Heart right ventricle (tissue), 16 donors: ENCODE measurements at regions not wholly inside any gene's neighbourhood (a gene's known extent, or its start where the extent isn't known, plus 50 kb on each side); places are given as distances from the start of the nearest gene placed in this dataset.

Experiments
- ATAC-seq, 8 donors: fragments of 200-7000 bp; cut with Tn5 transposase; one replicate each; pipeline ENCODE4 v1.9.1; 2020; ENCODE audit warnings: mild to moderate bottlenecking in 8 of 8, moderate library complexity in 8 of 8, moderate number of reproducible peaks in 1 of 8
- DNase-seq, 2 donors: peaks; one replicate each; pipeline ENCODE4 v3.0.0-alpha.2; 2020
- H3K27ac ChIP-seq, 10 donors: fragments of 200-600 bp; sonication (generic) in 2 of 10; one replicate each; pipeline versions ENCODE4 v1.5.0 to v1.8.0; 2020 to 2022; ENCODE audit warnings: mild to moderate bottlenecking in 3 of 10
- H3K27me3 ChIP-seq, 7 donors: fragments of 200-600 bp; one replicate each; pipeline ENCODE4 v1.8.0; 2021 to 2022; ENCODE audit warnings: mild to moderate bottlenecking in 2 of 7
- H3K36me3 ChIP-seq, 9 donors: fragments of 200-600 bp; sonication (generic) in 1 of 9; one replicate each; pipeline versions ENCODE4 v1.5.0 to v1.8.0; 2020 to 2022; ENCODE audit warnings: mild to moderate bottlenecking in 2 of 9
- H3K4me1 ChIP-seq, 9 donors: fragments of 200-600 bp; sonication (generic) in 1 of 9; one replicate each; pipeline versions ENCODE4 v1.5.0 to v1.8.0; 2020 to 2022; ENCODE audit warnings: mild to moderate bottlenecking in 4 of 9
- H3K4me3 ChIP-seq, 10 donors: fragments of 200-600 bp; sonication (generic) in 2 of 10; one replicate each; pipeline versions ENCODE4 v1.5.0 to v1.8.0; 2020 to 2022; ENCODE audit warnings: mild to moderate bottlenecking in 7 of 10, moderate library complexity in 2 of 10
- H3K9me3 ChIP-seq, 11 donors: fragments of 200-600 bp in 10 of 11; sonication (generic) in 2 of 11; one replicate each; pipeline versions ENCODE4 v1.5.0 to v1.8.0; 2013 to 2022; ENCODE audit warnings: mild to moderate bottlenecking in 2 of 11, control low read depth in 1 of 11, moderate library complexity in 1 of 11
- CTCF ChIP-seq, 9 donors: fragments of 200-600 bp; sonication (generic) in 2 of 9; IDR thresholded peaks; one replicate each; pipeline versions ENCODE4 v1.5.0 to v1.8.0; 2021 to 2022; ENCODE audit warnings: antibody characterized with exemption in 9 of 9, mild to moderate bottlenecking in 5 of 9, moderate library complexity in 1 of 9
- WGBS, 2 donors: extraction: QIAGEN DNeasy Blood & Tissue Kit; methylation state at CpG; one replicate each; pipeline ENCODE4 v1.1.7; 2013; ENCODE audit warnings: inconsistent platforms in 1 of 2; 5-methylcytosine and 5-hydroxymethylcytosine counted together
- intact Hi-C, 10 donors: fragments of 100-400 bp; cut with DNase I; formaldehyde crosslinking; loops; one replicate each; pipeline versions ENCODE4 v1.11.1 to v1.14.2; 2022
- donor health status: Arrhythmogenic right ventricular cardiomyopathy.
- donor health status: ischemic (EF 13 %, LVEDD 7.1; RV severe dilation, severe dysfunction).
- donor health status: healthy with polysubstance abuse.
- donor health status: DM: no; HTN: yes; CAD: no.
- donor health status: DM: no; HTN: no; CAD: no.
- donor health status: ischemic (EF 25% LVEDD 6.9; RV normal size, moderate dysfunction).
- donor health status: ischemic (EF 25% LVEDD 5.7; RV mildly dilated, moderate dysfunction).
- donor health status: healthy.
- donor health status: DM: yes; HTN: yes; CAD: no.
- donor health status: Ischemic cardiomyopathy.
- donor health status: ischemic (EF 35%, LVEDD 5.7; RV mildly dilated, moderate dysfunction).
- donor health status: nonischemic (EF 11% LVEDD 7.7; RV severe dilation, severe dysfunction).
- donor health status: DM: yes; HTN: yes; CAD: no.
- donor health status: PGD.
- donor health status: ischemic (EF 29% LVEDD 5.4; RV normal size, mild dysfunction).
- donor health status: nonischemic (EF 23%, LVEDD 6.1; RV moderate dilation, normal function).

- Histone ChIP-seq H3K36me3 (no peaks in the 10 kb centered on the region), H3K9me3 (no peaks in the 10 kb centered on the region), H3K27me3 (no peaks in the 10 kb centered on the region), H3K27ac (no peak overlapping the region), H3K4me3 (no peak overlapping the region), H3K4me1 (no peaks in the 10 kb centered on the region)
- intact Hi-C loops: no loop called here
- no peak for DNase-seq
- no peak for TF ChIP-seq CTCF (IDR thresholded peaks at IDR 0.05)
- no peak for ATAC-seq
- 80 to 83% methylated on average over 1 of the region's 1 CpG for WGBS, 2 donors
Measured at GRCh38 chrY:19391922-19392321, 352.6 kb downstream of the KDM5D start.

- ATAC-seq (no peak), DNase-seq (no peak)
- no peak for TF ChIP-seq CTCF (IDR thresholded peaks at IDR 0.05)
- WGBS, 2 donors: 55 to 57% methylated on average over 2 of the region's 2 CpGs
- intact Hi-C loops: no loop called here
- no peaks in the 10 kb centered on the region for H3K4me1 ChIP-seq
- H3K9me3 ChIP-seq: no peaks in the 10 kb centered on the region
- H3K36me3 ChIP-seq: no peaks in the 10 kb centered on the region
- H3K27me3 ChIP-seq: no peaks in the 10 kb centered on the region
- no peak overlapping the region for H3K27ac ChIP-seq
- H3K4me3 ChIP-seq: no peak overlapping the region
Measured at GRCh38 chrY:19365321-19365720, 379.2 kb downstream of the KDM5D start.

- H3K27me3 ChIP-seq: no peaks in the 10 kb centered on the region
- no peaks in the 10 kb centered on the region for H3K4me1 ChIP-seq
- no peak for TF ChIP-seq CTCF (IDR thresholded peaks at IDR 0.05)
- H3K9me3 ChIP-seq: no peaks in the 10 kb centered on the region
- WGBS, 2 donors: 74 to 78% methylated on average over 1 of the region's 1 CpG
- no peak overlapping the region for H3K27ac ChIP-seq
- H3K4me3 ChIP-seq: no peak overlapping the region
- no peak for ATAC-seq
- no peaks in the 10 kb centered on the region for H3K36me3 ChIP-seq
- DNase-seq: no peak
- intact Hi-C loops: no loop called here
Measured at GRCh38 chrY:19357249-19357648, 387.3 kb downstream of the KDM5D start.

GRCh38 chrY:19356735-19357134 lies 387.8 kb downstream of the KDM5D start:
- no peak overlapping the region for H3K4me3 ChIP-seq
- DNase-seq (no peak), ATAC-seq (no peak)
- TF ChIP-seq CTCF (IDR thresholded peaks at IDR 0.05): no peak
- no peaks in the 10 kb centered on the region for H3K36me3 ChIP-seq
- no peak overlapping the region for H3K27ac ChIP-seq
- H3K9me3 ChIP-seq: no peaks in the 10 kb centered on the region
- no peaks in the 10 kb centered on the region for H3K27me3 ChIP-seq
- no peaks in the 10 kb centered on the region for H3K4me1 ChIP-seq
- intact Hi-C loops: no loop called here

GRCh38 chrY:19354857-19355173 lies 389.7 kb downstream of the KDM5D start:
- no peak overlapping the region for H3K27ac ChIP-seq
- H3K4me3 ChIP-seq: no peak overlapping the region
- 69 to 89% methylated on average over 1 of the region's 1 CpG for WGBS, 2 donors
- H3K27me3 ChIP-seq: no peaks in the 10 kb centered on the region
- DNase-seq: no peak
- H3K4me1 ChIP-seq: no peaks in the 10 kb centered on the region
- no peaks in the 10 kb centered on the region for H3K36me3 ChIP-seq
- H3K9me3 ChIP-seq: no peaks in the 10 kb centered on the region
- intact Hi-C loops: no loop called here
- no peak for TF ChIP-seq CTCF (IDR thresholded peaks at IDR 0.05)
- ATAC-seq: no peak
